ENCODE measurements at regions not wholly inside any gene's neighbourhood (a gene's known extent, or its start where the extent isn't known, plus 50 kb on each side); places are given as distances from the start of the nearest gene placed in this dataset.
"Not testable (repeated sequence)": the region's sequence is repeated elsewhere in the genome, so short reads cannot be mapped to it uniquely, and the experiment has no call there.

DNA sequence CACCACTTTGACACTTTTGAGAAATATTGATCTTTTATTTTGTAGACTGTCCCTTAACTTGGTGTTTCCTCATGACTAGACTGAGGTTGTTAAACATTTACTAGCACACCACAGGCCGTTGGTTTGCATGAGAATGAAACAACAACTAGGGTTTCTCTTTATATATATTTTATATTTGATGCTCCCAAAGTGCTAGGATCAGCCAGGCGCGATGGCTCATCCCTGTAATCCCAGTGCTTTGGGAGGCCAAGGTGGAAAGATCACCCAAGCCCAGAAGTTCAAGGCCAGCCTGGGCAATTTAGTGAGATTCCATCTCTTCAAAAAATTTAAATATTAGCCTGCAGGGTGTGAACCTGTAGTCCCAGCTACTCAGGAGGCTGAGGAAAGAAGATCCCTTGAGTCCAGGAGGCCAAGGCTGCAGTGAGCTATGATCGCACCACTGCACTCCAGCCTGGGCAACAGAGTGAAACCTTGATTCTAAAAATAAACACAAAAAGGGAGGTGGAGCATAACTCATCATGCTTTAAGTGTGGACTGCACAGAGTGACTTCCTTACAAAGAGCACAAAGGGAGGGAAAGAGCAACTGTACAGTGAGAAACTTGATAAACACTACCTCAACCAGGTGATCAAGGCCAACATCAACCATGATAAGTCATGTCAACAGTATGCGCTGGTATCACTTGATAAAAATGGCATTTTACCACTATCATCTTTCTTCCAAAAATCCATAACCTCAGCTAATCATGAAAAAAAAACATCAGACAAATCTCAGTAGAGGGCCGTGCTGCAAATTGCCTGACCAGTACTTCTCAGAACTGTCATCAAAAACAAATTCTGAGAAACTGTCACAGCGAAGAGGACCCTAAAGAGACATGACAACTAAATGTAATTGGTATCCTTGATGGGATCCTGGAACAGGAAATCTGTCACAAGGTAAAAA, 72.8 kb upstream of the ATF7IP2 start:
- DNase-seq (ENCODE audit: extremely low read depth, low read depth): no peak

- no peak for DNase-seq (ENCODE audit: extremely low read depth, low read depth)
Observed at GRCh38 chr16:10314317-10314716, 71.5 kb upstream of the ATF7IP2 start.

GRCh38 chr16:10314811-10315210, 71.0 kb upstream of the ATF7IP2 start:
- no peak for DNase-seq (ENCODE audit: extremely low read depth, low read depth)

GRCh38 chr16:10317425-10318001, 68.3 kb upstream of the ATF7IP2 start:
- DNase-seq (ENCODE audit: extremely low read depth, low read depth): no peak

DNA sequence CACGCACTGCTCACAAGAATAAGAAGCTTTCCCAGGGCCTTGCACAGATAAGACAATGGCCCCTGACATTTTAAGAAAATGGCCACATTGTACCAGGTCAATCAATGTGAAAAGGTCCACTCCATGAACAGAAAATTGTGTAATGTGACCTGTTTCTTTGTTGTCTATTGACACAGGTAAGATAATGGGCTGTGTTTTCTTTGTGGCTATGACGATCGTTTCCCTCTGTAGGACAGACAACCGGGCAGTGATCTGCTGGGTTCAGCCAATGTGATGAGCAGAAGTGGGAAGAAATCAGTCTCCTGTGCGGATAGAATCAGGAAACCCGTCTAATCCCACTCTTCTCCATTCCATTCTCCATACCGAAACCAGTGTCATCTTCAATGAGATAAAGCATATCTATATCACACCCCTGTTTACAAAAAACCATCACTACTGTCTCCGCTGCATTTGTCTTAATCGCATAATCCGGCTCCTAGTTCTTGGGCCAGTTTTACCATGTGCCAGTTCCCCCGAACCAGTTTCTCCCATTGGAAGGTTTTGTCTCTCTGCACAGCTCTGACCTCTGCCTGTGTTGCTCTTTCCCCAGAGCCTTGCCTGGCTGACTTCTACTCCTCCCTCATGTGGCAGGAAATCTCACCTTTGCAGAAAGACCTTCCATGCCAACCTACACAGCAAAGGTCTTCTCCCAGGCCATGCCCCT, 66.9 kb upstream of the ATF7IP2 start:
- DNase-seq (ENCODE audit: extremely low read depth, low read depth): no peak

DNA sequence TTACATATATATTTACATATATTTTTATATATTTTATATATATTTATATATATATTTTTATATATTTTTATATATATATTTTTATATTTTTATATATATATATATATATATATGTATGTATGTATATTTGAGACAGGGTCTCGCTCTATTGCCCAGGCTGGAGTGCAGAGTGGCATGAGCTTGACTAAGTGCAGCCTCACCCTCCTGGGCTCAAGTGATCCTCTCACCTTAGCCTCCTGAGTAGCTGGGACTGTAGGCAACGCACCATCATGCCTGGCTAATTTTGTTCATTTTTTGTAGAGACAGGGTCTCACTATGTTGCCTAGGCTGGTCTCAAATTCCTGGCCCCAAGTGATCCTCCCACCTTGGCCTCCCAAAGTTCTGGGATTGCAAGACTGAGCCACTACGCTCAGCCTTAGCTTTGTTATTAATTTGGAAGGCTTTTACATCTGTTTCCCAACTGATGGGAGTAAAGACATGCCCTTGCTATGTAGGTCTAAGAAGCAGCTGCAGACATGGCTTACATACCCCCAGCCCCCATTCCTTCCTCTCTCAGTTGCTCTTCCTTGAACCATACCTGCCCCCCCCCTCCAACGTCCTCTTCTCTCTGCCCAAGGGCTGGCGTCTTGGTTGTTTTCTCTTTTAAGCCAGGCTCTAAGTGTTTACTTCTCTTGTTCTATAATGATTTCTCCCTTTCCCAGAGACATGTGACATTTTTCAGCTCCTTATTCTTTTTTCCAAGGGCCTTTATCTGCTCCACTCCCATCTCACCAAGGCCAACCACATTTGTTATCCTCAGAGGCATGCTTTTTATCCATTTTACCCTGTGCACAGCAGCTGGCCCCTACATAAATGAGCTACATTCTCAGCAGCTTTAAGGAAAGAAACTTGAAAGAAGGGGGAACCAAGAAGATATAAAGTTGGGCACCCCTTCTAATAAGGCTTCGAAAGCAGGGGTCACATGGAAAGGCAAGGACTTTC, 64.2 kb upstream of the ATF7IP2 start:
- DNase-seq (ENCODE audit: extremely low read depth, low read depth): no peak

- DNase-seq (ENCODE audit: extremely low read depth, low read depth): no peak
Observed at GRCh38 chr16:10322723-10323527, 62.9 kb upstream of the ATF7IP2 start.

- DNase-seq (ENCODE audit: extremely low read depth, low read depth): no peak
Observed at GRCh38 chr16:10323528-10323869, 62.4 kb upstream of the ATF7IP2 start.

GRCh38 chr16:10324210-10324609, 61.7 kb upstream of the ATF7IP2 start:
- DNase-seq (ENCODE audit: extremely low read depth, low read depth): no peak

DNA sequence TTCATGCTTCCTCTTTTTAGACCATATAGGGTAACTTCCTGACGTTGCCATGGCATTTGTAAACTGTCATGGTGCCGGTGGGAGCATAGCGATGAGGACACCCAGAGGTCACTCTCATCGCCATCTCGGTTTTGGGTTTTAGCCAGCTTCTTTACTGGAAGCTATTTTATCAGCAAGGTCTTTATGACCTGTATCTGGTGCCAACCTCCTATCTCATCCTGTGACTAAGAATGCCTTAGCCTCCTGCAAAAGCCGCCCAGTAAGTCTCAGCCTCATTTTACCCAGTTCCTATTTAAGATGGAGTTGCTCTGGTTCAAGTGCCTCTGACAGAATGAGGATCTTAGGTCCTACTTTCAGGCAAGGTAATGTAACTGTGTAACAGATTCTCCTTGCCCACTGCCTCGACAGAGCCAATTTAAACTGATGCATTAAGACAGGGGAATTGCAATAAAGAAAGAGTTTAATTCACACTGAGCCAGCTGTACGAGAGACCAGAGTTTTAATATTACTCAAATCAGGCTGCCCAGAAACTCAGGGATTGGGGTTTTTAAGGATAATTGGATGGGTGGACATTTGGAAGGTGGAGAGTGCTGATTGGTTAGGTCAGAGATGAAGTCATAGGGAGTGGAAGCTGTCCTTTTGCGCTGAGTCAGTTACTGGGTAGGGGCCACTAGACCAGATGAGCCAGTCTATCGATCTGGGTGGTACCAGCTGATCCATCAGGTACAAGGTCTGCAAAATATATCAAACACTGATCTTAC, 59.9 kb upstream of the ATF7IP2 start:
- no peak for DNase-seq (ENCODE audit: extremely low read depth, low read depth)

DNA sequence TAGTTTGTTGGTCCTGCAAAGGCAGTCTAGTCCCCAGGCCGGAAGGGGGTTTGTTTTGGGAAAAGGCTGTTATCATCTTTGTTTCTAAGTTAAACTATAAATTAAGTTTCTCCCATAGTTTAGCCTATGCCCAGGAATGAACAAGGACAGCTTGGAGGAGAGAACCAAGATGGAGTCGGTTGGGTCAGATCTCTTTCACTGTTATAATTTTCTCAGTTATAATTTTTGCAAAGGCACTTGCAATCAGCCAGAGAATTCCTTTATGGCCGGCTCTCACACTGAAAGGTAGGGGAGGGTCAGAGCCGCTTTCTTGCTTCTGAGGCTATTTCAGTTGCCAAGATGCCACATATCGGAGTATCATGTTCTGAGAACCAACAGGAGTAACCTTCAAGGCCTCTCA, 59.2 kb upstream of the ATF7IP2 start:
- DNase-seq (ENCODE audit: extremely low read depth, low read depth): no peak

- not testable (repeated sequence) for DNase-seq (ENCODE audit: extremely low read depth, low read depth)
Observed at GRCh38 chr16:10328291-10328690, 57.6 kb upstream of the ATF7IP2 start.

- no peak for DNase-seq (ENCODE audit: extremely low read depth, low read depth)
Observed at GRCh38 chr16:10332241-10332640, 53.6 kb upstream of the ATF7IP2 start.

- no peak for DNase-seq (ENCODE audit: extremely low read depth, low read depth)
Observed at GRCh38 chr16:10332775-10333174, 53.1 kb upstream of the ATF7IP2 start.

- no peak for DNase-seq (ENCODE audit: extremely low read depth, low read depth)
Observed at GRCh38 chr16:10333321-10334032, 52.4 kb upstream of the ATF7IP2 start.

DNA sequence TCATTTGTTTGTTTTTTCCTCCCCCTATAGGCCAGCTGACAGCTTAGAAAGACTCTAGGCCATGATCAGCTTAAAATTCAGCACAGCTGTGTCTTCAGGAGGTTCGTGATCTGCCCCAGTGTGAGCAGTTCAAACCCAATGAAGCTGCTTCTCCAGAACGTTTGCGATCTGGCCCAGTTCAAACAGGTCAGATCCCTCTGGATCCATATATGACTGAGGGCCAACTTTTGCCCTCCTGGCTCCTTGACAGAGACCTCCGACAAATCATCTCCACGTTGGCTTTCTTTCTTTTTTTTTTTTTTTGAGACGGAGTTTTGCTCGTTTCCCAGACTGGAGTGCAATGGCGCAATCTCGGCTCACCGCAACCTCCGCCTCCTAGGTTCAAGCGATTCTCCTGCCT, 50.2 kb upstream of the ATF7IP2 start:
- no peak for DNase-seq (ENCODE audit: extremely low read depth, low read depth)
